ENCODE measurements at regions not wholly inside any gene's neighbourhood (a gene's known extent, or its start where the extent isn't known, plus 50 kb on each side); places are given as distances from the start of the nearest gene placed in this dataset.

- no peaks in the 10 kb centered on the region for H3K4me1 ChIP-seq
- H3K36me3 ChIP-seq, result no peaks in the 10 kb centered on the region
- DNase-seq (no peak), ATAC-seq (no peak), FAIRE-seq (no peak)
- no peak overlapping the region for H3K27ac ChIP-seq
- intact Hi-C loops (cut with DNase I), result no loop called here
- H3K9me3 ChIP-seq, result no peaks in the 10 kb centered on the region
- no peak for TF ChIP-seq CTCF (IDR thresholded peaks at IDR 0.05)
- H3K4me3 ChIP-seq, result no peak overlapping the region
- no peaks in the 10 kb centered on the region for H3K27me3 ChIP-seq
Observed at GRCh38 chr5:5969942-5970483, 408.3 kb downstream of the MED10 start.

- 62 to 64% methylated on average over 4 of the region's 4 CpGs for WGBS, 2 donors
- no peak overlapping the region for H3K27ac ChIP-seq
- ATAC-seq (no peak), FAIRE-seq (no peak), DNase-seq (no peak)
- H3K27me3 ChIP-seq, result no peaks in the 10 kb centered on the region
- H3K4me1 ChIP-seq, result no peaks in the 10 kb centered on the region
- no peak overlapping the region for H3K4me3 ChIP-seq
- no peak for TF ChIP-seq CTCF (IDR thresholded peaks at IDR 0.05)
- intact Hi-C loops (cut with DNase I), result no loop called here
- no peaks in the 10 kb centered on the region for H3K36me3 ChIP-seq
- no peaks in the 10 kb centered on the region for H3K9me3 ChIP-seq
Observed at GRCh38 chr5:5968981-5969380, 409.4 kb downstream of the MED10 start.

- H3K27me3 ChIP-seq, result no peaks in the 10 kb centered on the region
- ATAC-seq, result no peak
- H3K9me3 ChIP-seq, result no peaks in the 10 kb centered on the region
- H3K4me3 ChIP-seq, result no peak overlapping the region
- TF ChIP-seq CTCF (IDR thresholded peaks at IDR 0.05), result no peak
- intact Hi-C loops (cut with DNase I), result no loop called here
- no peaks in the 10 kb centered on the region for H3K4me1 ChIP-seq
- DNase-seq, result no peak
- FAIRE-seq, result no peak
- no peaks in the 10 kb centered on the region for H3K36me3 ChIP-seq
- no peak overlapping the region for H3K27ac ChIP-seq
- 39 to 49% methylated on average over 3 of the region's 3 CpGs for WGBS, 2 donors
Observed at GRCh38 chr5:5967944-5968343, 410.4 kb downstream of the MED10 start.

- WGBS, 2 donors, result 72 to 76% methylated on average over 6 of the region's 6 CpGs
- intact Hi-C loops (cut with DNase I), result no loop called here
- Histone ChIP-seq H3K4me1 (no peaks in the 10 kb centered on the region), H3K4me3 (no peak overlapping the region), H3K36me3 (no peaks in the 10 kb centered on the region), H3K27me3 (no peaks in the 10 kb centered on the region), H3K27ac (no peak overlapping the region), H3K9me3 (no peaks in the 10 kb centered on the region)
- no peak for FAIRE-seq
- no peak for DNase-seq
- ATAC-seq, result no peak
- no peak for TF ChIP-seq CTCF (IDR thresholded peaks at IDR 0.05)
Observed at GRCh38 chr5:5967373-5967772, 411.0 kb downstream of the MED10 start.

- intact Hi-C loops (cut with DNase I), result no loop called here
- no peak overlapping the region for H3K4me3 ChIP-seq
- ATAC-seq, result no peak
- no peak for TF ChIP-seq CTCF (IDR thresholded peaks at IDR 0.05)
- FAIRE-seq, result no peak
- H3K27ac ChIP-seq, result no peak overlapping the region
- no peak for DNase-seq
- no peaks in the 10 kb centered on the region for H3K9me3 ChIP-seq
- H3K4me1 ChIP-seq, result no peaks in the 10 kb centered on the region
- H3K27me3 ChIP-seq, result no peaks in the 10 kb centered on the region
- H3K36me3 ChIP-seq, result no peaks in the 10 kb centered on the region
- 38 to 49% methylated on average over 5 of the region's 5 CpGs for WGBS, 2 donors
Observed at GRCh38 chr5:5965132-5965531, 413.2 kb downstream of the MED10 start.
